Keratinocyte (primary cell): ENCODE measurements at regions not wholly inside any gene's neighbourhood (a gene's known extent, or its start where the extent isn't known, plus 50 kb on each side); places are given as distances from the start of the nearest gene placed in this dataset.

Experiments used
- DNase-seq: peaks from one replicate; pipeline ENCODE4 v3.0.0-alpha.2; 2011; ENCODE audit warnings: low read depth, missing footprints, low spot score
- FAIRE-seq: peaks from 2 replicates; lab custom pipeline; 2011; peaks lifted over from hg19 to GRCh38; lab: Jason Lieb, UNC
- H2AFZ ChIP-seq: 2 replicates; pipeline ENCODE4 v1.6.0; 2012; ENCODE audit warnings: low read length, control low read depth, inconsistent platforms; ENCODE audit not compliant: control insufficient read depth
- H3K27ac ChIP-seq: 2 replicates; pipeline ENCODE4 v1.5.1; 2011; ENCODE audit warnings: low read length; ENCODE audit not compliant: control insufficient read depth, insufficient read depth
- H3K27me3 ChIP-seq: 3 replicates; pipeline ENCODE4 v1.6.0; 2011; ENCODE audit warnings: low read length; ENCODE audit not compliant: control insufficient read depth, insufficient read depth; ENCODE audit errors: extremely low read depth
- H3K36me3 ChIP-seq, 2 experiments: 2 replicates in 1 of 2; 3 replicates in 1 of 2; pipeline ENCODE4 v1.5.1; 2011; ENCODE audit warnings: low read length in 2 of 2, mild to moderate bottlenecking in 1 of 2; ENCODE audit not compliant: control insufficient read depth in 2 of 2, insufficient read depth in 2 of 2; ENCODE audit errors: extremely low read depth in 1 of 2
- H3K4me1 ChIP-seq: 3 replicates; pipeline ENCODE4 v1.5.1; 2011; ENCODE audit warnings: low read length; ENCODE audit not compliant: control insufficient read depth, insufficient read depth; ENCODE audit errors: extremely low read depth
- H3K4me2 ChIP-seq: 3 replicates; pipeline ENCODE4 v1.6.0; 2011; ENCODE audit warnings: low read depth, low read length; ENCODE audit not compliant: control insufficient read depth, insufficient read depth; ENCODE audit errors: extremely low read depth
- H3K4me3 ChIP-seq, 3 experiments: fragments of 200-600 bp in 1 of 3; sonication (generic) in 1 of 3; 2 replicates in 2 of 3; 3 replicates in 1 of 3; pipeline ENCODE4 v1.5.1; 2011 to 2016; ENCODE audit warnings: low read length in 3 of 3, mild to moderate bottlenecking in 3 of 3, control low read depth in 2 of 3, inconsistent platforms in 1 of 3, low read depth in 1 of 3, mixed read lengths in 1 of 3, mixed run types in 1 of 3, moderate library complexity in 1 of 3; ENCODE audit not compliant: control insufficient read depth in 2 of 3, insufficient read depth in 2 of 3; ENCODE audit errors: extremely low read depth in 1 of 3
- H3K79me2 ChIP-seq: 2 replicates; pipeline ENCODE4 v1.6.0; 2012; ENCODE audit warnings: low read length; ENCODE audit not compliant: control insufficient read depth, insufficient read depth
- H3K9ac ChIP-seq: 3 replicates; pipeline ENCODE4 v1.6.0; 2011; ENCODE audit warnings: low read length; ENCODE audit not compliant: control insufficient read depth, insufficient read depth; ENCODE audit errors: extremely low read depth
- H3K9me1 ChIP-seq: 3 replicates; pipeline ENCODE4 v1.6.0; 2011; ENCODE audit warnings: low read length; ENCODE audit not compliant: control insufficient read depth, insufficient read depth; ENCODE audit errors: extremely low read depth
- H3K9me3 ChIP-seq: 2 replicates; pipeline ENCODE4 v1.5.1; 2012; ENCODE audit warnings: low read depth, low read length; ENCODE audit not compliant: control insufficient read depth
- H4K20me1 ChIP-seq: 3 replicates; pipeline ENCODE4 v1.6.0; 2011; ENCODE audit warnings: low read length; ENCODE audit not compliant: control insufficient read depth, insufficient read depth; ENCODE audit errors: extremely low read depth
- EZH2 ChIP-seq: IDR thresholded peaks from one replicate; pipeline ENCODE4 v1.6.1; 2012; ENCODE audit warnings: inconsistent platforms, mild to moderate bottlenecking, low read length, moderate library complexity
- dilution Hi-C: fragments of 300-500 bp; cut with MboI; formaldehyde crosslinking; loops from one replicate; pipeline ENCODE4 v1.7.0; 2020; ENCODE audit warnings: low sequenced_read_pairs; ENCODE audit not compliant: extremely low pct_ligation_motif_present
- TF ChIP-seq, protein P1 (sequence below), 3 experiments: IDR thresholded peaks in 1 of 3; conservative IDR thresholded peaks in 1 of 3; optimal IDR thresholded peaks in 1 of 3; 2 replicates in 2 of 3; 3 replicates in 1 of 3; pipeline versions ENCODE3 to v1.5.1; 2011; ENCODE audit warnings: low read length in 3 of 3, mild to moderate bottlenecking in 3 of 3, moderate library complexity in 2 of 3, control low read depth in 1 of 3, inconsistent platforms in 1 of 3; ENCODE audit not compliant: insufficient read depth in 2 of 3; ENCODE audit errors: extremely low read depth in 1 of 3

DNA sequence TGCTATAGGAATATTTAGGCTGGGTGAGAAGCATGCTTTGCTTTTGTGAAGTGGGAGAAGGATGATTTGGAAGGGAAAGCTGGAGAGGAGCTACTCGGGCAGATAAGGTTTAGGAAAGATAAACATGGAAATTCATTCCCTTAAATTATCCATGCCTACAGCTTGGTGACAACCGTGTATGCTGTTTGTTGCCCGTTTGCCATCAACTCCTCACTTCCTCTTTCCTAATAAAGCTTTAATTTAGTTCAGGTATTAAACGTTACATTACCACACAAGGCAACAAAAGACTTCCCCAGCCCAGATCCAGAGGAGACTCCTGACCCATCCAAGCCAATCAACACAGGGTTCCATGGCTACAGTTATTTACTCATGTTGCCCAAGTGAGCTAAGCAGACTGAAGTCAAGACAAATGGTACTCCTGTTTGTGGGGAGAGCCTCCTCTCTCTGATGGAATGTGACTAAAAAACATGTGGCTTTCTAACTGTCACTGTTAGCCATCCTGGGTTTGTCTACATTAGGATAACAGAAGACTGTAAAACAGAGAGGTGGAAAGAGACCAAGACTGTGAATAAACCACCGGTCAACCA lies 101.7 kb upstream of the GRAMD1B start:
- DNase-seq (no peak), FAIRE-seq (no peak)
- H3K79me2 ChIP-seq, result no peaks in the 10 kb centered on the region
- H2AFZ ChIP-seq, result no peak overlapping the region
- H3K9me3 ChIP-seq, result no peaks in the 10 kb centered on the region
- no peak overlapping the region for H3K4me2 ChIP-seq
- dilution Hi-C loops, result no loop called here
- H3K36me3 ChIP-seq, result no peaks in the 10 kb centered on the region
- H3K9ac ChIP-seq, result no peak overlapping the region
- TF ChIP-seq, protein P1, sequence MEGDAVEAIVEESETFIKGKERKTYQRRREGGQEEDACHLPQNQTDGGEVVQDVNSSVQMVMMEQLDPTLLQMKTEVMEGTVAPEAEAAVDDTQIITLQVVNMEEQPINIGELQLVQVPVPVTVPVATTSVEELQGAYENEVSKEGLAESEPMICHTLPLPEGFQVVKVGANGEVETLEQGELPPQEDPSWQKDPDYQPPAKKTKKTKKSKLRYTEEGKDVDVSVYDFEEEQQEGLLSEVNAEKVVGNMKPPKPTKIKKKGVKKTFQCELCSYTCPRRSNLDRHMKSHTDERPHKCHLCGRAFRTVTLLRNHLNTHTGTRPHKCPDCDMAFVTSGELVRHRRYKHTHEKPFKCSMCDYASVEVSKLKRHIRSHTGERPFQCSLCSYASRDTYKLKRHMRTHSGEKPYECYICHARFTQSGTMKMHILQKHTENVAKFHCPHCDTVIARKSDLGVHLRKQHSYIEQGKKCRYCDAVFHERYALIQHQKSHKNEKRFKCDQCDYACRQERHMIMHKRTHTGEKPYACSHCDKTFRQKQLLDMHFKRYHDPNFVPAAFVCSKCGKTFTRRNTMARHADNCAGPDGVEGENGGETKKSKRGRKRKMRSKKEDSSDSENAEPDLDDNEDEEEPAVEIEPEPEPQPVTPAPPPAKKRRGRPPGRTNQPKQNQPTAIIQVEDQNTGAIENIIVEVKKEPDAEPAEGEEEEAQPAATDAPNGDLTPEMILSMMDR (optimal IDR thresholded peaks at IDR 0.05 in 1 of 3, IDR thresholded peaks at IDR 0.05 in 1 of 3, conservative IDR thresholded peaks at IDR 0.05 in 1 of 3; ENCODE audit: extremely low read depth in 1 of 3, insufficient read depth in 2 of 3, low read length in 3 of 3), result no peak
- no peak for TF ChIP-seq EZH2
- peaks cover 3% of the 10 kb centered on the region for H3K27me3 ChIP-seq
- no peaks in the 10 kb centered on the region for H3K4me1 ChIP-seq
- no peaks in the 10 kb centered on the region for H3K9me1 ChIP-seq
- no peak overlapping the region for H3K27ac ChIP-seq
- no peaks in the 10 kb centered on the region for H4K20me1 ChIP-seq
- no peak overlapping the region for H3K4me3 ChIP-seq

- Histone ChIP-seq H3K27ac (no peak overlapping the region), H3K4me3 (no peak overlapping the region), H3K27me3 (peaks cover 3% of the 10 kb centered on the region), H3K36me3 (no peaks in the 10 kb centered on the region), H4K20me1 (no peaks in the 10 kb centered on the region), H3K79me2 (no peaks in the 10 kb centered on the region), H3K9me1 (no peaks in the 10 kb centered on the region), H3K4me1 (no peaks in the 10 kb centered on the region), H2AFZ (no peak overlapping the region), H3K9me3 (no peaks in the 10 kb centered on the region), H3K9ac (no peak overlapping the region), H3K4me2 (no peak overlapping the region)
- dilution Hi-C loops, result no loop called here
- FAIRE-seq (no peak), DNase-seq (no peak)
- TF ChIP-seq, protein P1 (optimal IDR thresholded peaks at IDR 0.05 in 1 of 3, IDR thresholded peaks at IDR 0.05 in 1 of 3, conservative IDR thresholded peaks at IDR 0.05 in 1 of 3; ENCODE audit: extremely low read depth in 1 of 3, insufficient read depth in 2 of 3, low read length in 3 of 3), result no peak
- TF ChIP-seq EZH2, result no peak
Measured at GRCh38 chr11:123325533-123325932, 104.5 kb upstream of the GRAMD1B start.
